Keratinocyte (primary cell): ENCODE measurements at regions not wholly inside any gene's neighbourhood (a gene's known extent, or its start where the extent isn't known, plus 50 kb on each side); places are given as distances from the start of the nearest gene placed in this dataset.

Experiments
- CTCF ChIP-seq, 3 experiments: IDR thresholded peaks in 1 of 3; conservative IDR thresholded peaks in 1 of 3; optimal IDR thresholded peaks in 1 of 3; 2 replicates in 2 of 3; 3 replicates in 1 of 3; pipeline versions ENCODE3 to v1.5.1; 2011; ENCODE audit warnings: low read length in 3 of 3, mild to moderate bottlenecking in 3 of 3, moderate library complexity in 2 of 3, control low read depth in 1 of 3, inconsistent platforms in 1 of 3; ENCODE audit not compliant: insufficient read depth in 2 of 3; ENCODE audit errors: extremely low read depth in 1 of 3
- EZH2 ChIP-seq: IDR thresholded peaks from one replicate; pipeline ENCODE4 v1.6.1; 2012; ENCODE audit warnings: inconsistent platforms, mild to moderate bottlenecking, low read length, moderate library complexity

- TF ChIP-seq CTCF (optimal IDR thresholded peaks at IDR 0.05 in 1 of 3, IDR thresholded peaks at IDR 0.05 in 1 of 3, conservative IDR thresholded peaks at IDR 0.05 in 1 of 3; ENCODE audit: extremely low read depth in 1 of 3, insufficient read depth in 2 of 3, low read length in 3 of 3), result no peak
- TF ChIP-seq EZH2, result no peak
Observed at GRCh38 chr4:22595684-22596083, 79.8 kb upstream of the ADGRA3 start.
